ENCODE measurements at regions not wholly inside any gene's neighbourhood (a gene's known extent, or its start where the extent isn't known, plus 50 kb on each side); places are given as distances from the start of the nearest gene placed in this dataset.

DNA sequence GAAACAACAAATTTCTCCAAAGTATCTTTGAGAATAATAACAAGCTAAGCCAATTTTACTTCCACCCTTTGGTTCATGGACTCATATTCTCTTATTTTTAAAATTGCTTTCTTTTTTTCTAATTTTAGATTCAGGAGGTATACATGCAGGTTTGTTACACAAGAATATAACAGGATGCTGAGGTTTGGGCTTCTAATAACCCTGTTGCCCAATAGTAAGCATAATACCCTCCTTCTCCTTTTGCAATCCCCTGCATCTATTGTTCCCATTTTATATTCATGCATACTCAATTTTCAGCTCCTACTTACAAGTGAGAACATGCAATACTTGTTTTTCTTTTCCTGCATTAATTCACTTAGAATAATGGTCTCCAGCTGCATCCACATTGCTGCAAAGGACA, 202.3 kb upstream of the FSTL5 start:
- Histone ChIP-seq H3K4me2 (ENCODE audit: insufficient read depth, low read length) (no peak overlapping the region), H3K27ac (ENCODE audit: low read depth, low read length) (no peak overlapping the region), H3K36me3 (ENCODE audit: insufficient read depth, low read length) (no peaks in the 10 kb centered on the region), H2AFZ (ENCODE audit: low read length) (no peak overlapping the region), H4K20me1 (ENCODE audit: insufficient read depth, low read length) (no peaks in the 10 kb centered on the region), H3K4me3 (ENCODE audit: insufficient read depth, low read length) (no peak overlapping the region), H3K79me2 (ENCODE audit: insufficient read depth, low read length) (no peaks in the 10 kb centered on the region), H3K9me3 (ENCODE audit: low read depth, low read length) (peaks cover 6% of the 10 kb centered on the region), H3K4me1 (ENCODE audit: insufficient read depth, low read length) (no peaks in the 10 kb centered on the region), H3K27me3 (ENCODE audit: insufficient read depth, low read length) (no peaks in the 10 kb centered on the region)
- no peak for DNase-seq (ENCODE audit: insufficient read length, low spot score, missing footprints)
- TF ChIP-seq CTCF (IDR thresholded peaks at IDR 0.05; ENCODE audit: extremely low read depth, low read depth, low read length): no peak

- no peak for DNase-seq (ENCODE audit: insufficient read length, low spot score, missing footprints)
- Histone ChIP-seq H3K27ac (ENCODE audit: low read depth, low read length) (no peak overlapping the region), H2AFZ (ENCODE audit: low read length) (no peak overlapping the region), H3K27me3 (ENCODE audit: insufficient read depth, low read length) (no peaks in the 10 kb centered on the region), H3K4me3 (ENCODE audit: insufficient read depth, low read length) (no peak overlapping the region), H3K36me3 (ENCODE audit: insufficient read depth, low read length) (no peaks in the 10 kb centered on the region), H3K9me3 (ENCODE audit: low read depth, low read length) (peaks cover 3% of the 10 kb centered on the region), H3K79me2 (ENCODE audit: insufficient read depth, low read length) (no peaks in the 10 kb centered on the region), H4K20me1 (ENCODE audit: insufficient read depth, low read length) (no peaks in the 10 kb centered on the region), H3K4me2 (ENCODE audit: insufficient read depth, low read length) (no peak overlapping the region), H3K4me1 (ENCODE audit: insufficient read depth, low read length) (no peaks in the 10 kb centered on the region)
- TF ChIP-seq CTCF (IDR thresholded peaks at IDR 0.05; ENCODE audit: extremely low read depth, low read depth, low read length): no peak
Measured at GRCh38 chr4:162364651-162365050, 200.9 kb upstream of the FSTL5 start.

GRCh38 chr4:162360369-162361149, 196.8 kb upstream of the FSTL5 start:
- Histone ChIP-seq H3K36me3 (ENCODE audit: insufficient read depth, low read length) (no peaks in the 10 kb centered on the region), H3K79me2 (ENCODE audit: insufficient read depth, low read length) (no peaks in the 10 kb centered on the region), H2AFZ (ENCODE audit: low read length) (no peak overlapping the region), H3K9me3 (ENCODE audit: low read depth, low read length) (no peaks in the 10 kb centered on the region), H3K4me3 (ENCODE audit: insufficient read depth, low read length) (no peak overlapping the region), H3K4me2 (ENCODE audit: insufficient read depth, low read length) (no peak overlapping the region), H4K20me1 (ENCODE audit: insufficient read depth, low read length) (no peaks in the 10 kb centered on the region), H3K27ac (ENCODE audit: low read depth, low read length) (no peak overlapping the region), H3K4me1 (ENCODE audit: insufficient read depth, low read length) (no peaks in the 10 kb centered on the region), H3K27me3 (ENCODE audit: insufficient read depth, low read length) (no peaks in the 10 kb centered on the region)
- DNase-seq (ENCODE audit: insufficient read length, low spot score, missing footprints): no peak
- no peak for TF ChIP-seq CTCF (IDR thresholded peaks at IDR 0.05; ENCODE audit: extremely low read depth, low read depth, low read length)

DNA sequence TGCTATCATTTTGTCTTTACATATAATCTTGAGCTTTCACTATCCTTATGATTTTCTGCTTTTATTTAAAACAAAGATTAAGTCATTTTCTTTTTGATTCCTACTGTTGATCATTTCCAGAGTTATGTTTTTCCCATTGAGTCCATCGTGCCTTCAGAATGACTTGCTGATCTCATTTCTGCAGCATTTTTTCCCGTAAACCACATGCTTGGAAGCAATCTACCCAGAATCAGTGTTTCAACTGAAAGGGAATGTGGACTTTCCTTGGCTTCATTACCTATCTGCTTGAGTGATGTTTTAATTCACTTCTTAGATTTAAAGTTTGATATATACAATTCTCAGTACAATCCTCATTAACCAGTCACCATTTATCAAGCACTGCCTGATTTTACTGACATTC, 192.4 kb upstream of the FSTL5 start:
- Histone ChIP-seq H3K36me3 (ENCODE audit: insufficient read depth, low read length) (no peaks in the 10 kb centered on the region), H2AFZ (ENCODE audit: low read length) (no peak overlapping the region)

More for the DNA sequence above, 192.4 kb upstream of the FSTL5 start:
- Histone ChIP-seq H3K79me2 (ENCODE audit: insufficient read depth, low read length) (no peaks in the 10 kb centered on the region), H3K9me3 (ENCODE audit: low read depth, low read length) (no peaks in the 10 kb centered on the region), H3K27ac (ENCODE audit: low read depth, low read length) (no peak overlapping the region), H3K4me3 (ENCODE audit: insufficient read depth, low read length) (no peak overlapping the region), H3K27me3 (ENCODE audit: insufficient read depth, low read length) (no peaks in the 10 kb centered on the region), H3K4me1 (ENCODE audit: insufficient read depth, low read length) (no peaks in the 10 kb centered on the region), H3K4me2 (ENCODE audit: insufficient read depth, low read length) (no peak overlapping the region), H4K20me1 (ENCODE audit: insufficient read depth, low read length) (no peaks in the 10 kb centered on the region)
- no peak for DNase-seq (ENCODE audit: insufficient read length, low spot score, missing footprints)
- no peak for TF ChIP-seq CTCF (IDR thresholded peaks at IDR 0.05; ENCODE audit: extremely low read depth, low read depth, low read length)
